ENCODE measurements at regions not wholly inside any gene's neighbourhood (a gene's known extent, or its start where the extent isn't known, plus 50 kb on each side); places are given as distances from the start of the nearest gene placed in this dataset.

- DNase-seq, result no peak
Measured at GRCh38 chr11:91854780-91855179, 369.8 kb upstream of the FAT3 start.

GRCh38 chr11:91854171-91854570 lies 370.4 kb upstream of the FAT3 start:
- no peak for DNase-seq

GRCh38 chr11:91851908-91852307 lies 372.7 kb upstream of the FAT3 start:
- DNase-seq, result no peak

- no peak for DNase-seq
Measured at GRCh38 chr11:91850533-91851275, 373.9 kb upstream of the FAT3 start.

- no peak for DNase-seq
Measured at GRCh38 chr11:91850021-91850420, 374.6 kb upstream of the FAT3 start.

GRCh38 chr11:91846649-91847048 lies 378.0 kb upstream of the FAT3 start:
- no peak for DNase-seq

GRCh38 chr11:91846002-91846401 lies 378.6 kb upstream of the FAT3 start:
- no peak for DNase-seq

- no peak for DNase-seq
Measured at GRCh38 chr11:91840640-91841240, 383.9 kb upstream of the FAT3 start.

- DNase-seq, result no peak
Measured at GRCh38 chr11:91837411-91838330, 386.9 kb upstream of the FAT3 start.

- no peak for DNase-seq
Measured at GRCh38 chr11:91835051-91835560, 389.5 kb upstream of the FAT3 start.

- no peak for DNase-seq
Measured at GRCh38 chr11:91828901-91829300, 395.7 kb upstream of the FAT3 start.

- no peak for DNase-seq
Measured at GRCh38 chr11:91825777-91826176, 398.8 kb upstream of the FAT3 start.

- no peak for DNase-seq
Measured at GRCh38 chr11:91823252-91823830, 401.3 kb upstream of the FAT3 start.

- no peak for DNase-seq
Measured at GRCh38 chr11:91822805-91823204, 401.8 kb upstream of the FAT3 start.

- no peak for DNase-seq
Measured at GRCh38 chr11:91820709-91821108, 403.9 kb upstream of the FAT3 start.

- DNase-seq, result no peak
Measured at GRCh38 chr11:91819777-91820176, 404.8 kb upstream of the FAT3 start.

- no peak for DNase-seq
Measured at GRCh38 chr11:91819195-91819594, 405.4 kb upstream of the FAT3 start.

- no peak for DNase-seq
Measured at GRCh38 chr11:91817996-91818395, 406.6 kb upstream of the FAT3 start.

GRCh38 chr11:91813263-91813662 lies 411.4 kb upstream of the FAT3 start:
- DNase-seq, result no peak

GRCh38 chr11:91810871-91811270 lies 413.7 kb upstream of the FAT3 start:
- DNase-seq, result no peak

- no peak for DNase-seq
Measured at GRCh38 chr11:91805293-91805692, 419.3 kb upstream of the FAT3 start.

GRCh38 chr11:91804042-91804441 lies 420.6 kb upstream of the FAT3 start:
- DNase-seq, result no peak

GRCh38 chr11:91802475-91802874 lies 422.1 kb upstream of the FAT3 start:
- DNase-seq, result no peak

All from activated naive CD4-positive, alpha-beta T cell treated with anti-CD3 and anti-CD28 coated beads, Interleukin-2, amount 50 U/mL, for 16 hours (primary cell).